ENCODE measurements at regions not wholly inside any gene's neighbourhood (a gene's known extent, or its start where the extent isn't known, plus 50 kb on each side); places are given as distances from the start of the nearest gene placed in this dataset.
"Not testable (repeated sequence)": the region's sequence is repeated elsewhere in the genome, so short reads cannot be mapped to it uniquely, and the experiment has no call there.

DNA sequence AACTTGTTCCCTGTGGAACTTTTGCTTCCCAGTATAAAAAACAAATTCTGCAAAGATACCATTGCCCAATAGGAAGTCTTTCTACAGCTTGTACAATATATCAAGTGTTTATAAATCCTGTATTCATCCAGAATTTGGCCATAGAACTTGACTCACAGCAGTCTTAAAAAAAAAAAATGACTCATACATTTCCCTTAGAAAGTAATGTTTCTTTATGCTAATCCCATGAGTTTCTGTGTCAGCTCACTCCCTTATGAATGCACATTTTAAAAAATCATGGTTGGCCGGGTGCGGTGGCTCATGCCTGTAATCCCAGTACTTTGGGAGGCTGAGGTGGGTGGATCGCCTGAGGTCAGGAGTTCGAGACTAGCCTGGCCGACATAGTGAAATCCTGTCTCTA lies 89.3 kb upstream of the DMRT1 start:
- Histone ChIP-seq H3K4me1 (ENCODE audit: insufficient read depth, low read length, poor library complexity, severe bottlenecking) (peaks cover 30% of the 10 kb centered on the region), H3K9me2 (ENCODE audit: insufficient read depth, low read length) (no peaks in the 10 kb centered on the region), H3K4me3 (ENCODE audit: low read depth, low read length, poor library complexity, severe bottlenecking) (no peak overlapping the region), H4K20me1 (ENCODE audit: insufficient read depth, low read length) (no peaks in the 10 kb centered on the region), H3K27ac (ENCODE audit: low read depth, low read length, poor library complexity, severe bottlenecking) (no peak overlapping the region), H2AFZ (ENCODE audit: low read length) (no peak overlapping the region), H3K9me3 (ENCODE audit: low read length) (no peaks in the 10 kb centered on the region), H3K4me2 (ENCODE audit: low read length) (no peak overlapping the region), H3K36me3 (ENCODE audit: insufficient read depth, low read length) (peaks cover 8% of the 10 kb centered on the region), H3K79me2 (ENCODE audit: insufficient read depth, low read depth, low read length) (no peaks in the 10 kb centered on the region)
- ChIA-PET CTCF (ENCODE audit: unreplicated experiment) (no interaction called here), POLR2A (interaction anchor here (0.7 to 1.0 kb wide), 3 partner anchors 9 to 389 kb away, joined by 3 to 4 read pairs (median 4); no protein-coding TSS in a partner anchor)
- no peak for DNase-seq (ENCODE audit: low spot score)
- BruUV-seq (replicated peaks) = no TSS peak
- TF ChIP-seq EZH2phosphoT487 (IDR thresholded peaks at IDR 0.05; ENCODE audit: borderline replicate concordance, low read depth, low read length) = no peak
- TF ChIP-seq, protein P1, sequence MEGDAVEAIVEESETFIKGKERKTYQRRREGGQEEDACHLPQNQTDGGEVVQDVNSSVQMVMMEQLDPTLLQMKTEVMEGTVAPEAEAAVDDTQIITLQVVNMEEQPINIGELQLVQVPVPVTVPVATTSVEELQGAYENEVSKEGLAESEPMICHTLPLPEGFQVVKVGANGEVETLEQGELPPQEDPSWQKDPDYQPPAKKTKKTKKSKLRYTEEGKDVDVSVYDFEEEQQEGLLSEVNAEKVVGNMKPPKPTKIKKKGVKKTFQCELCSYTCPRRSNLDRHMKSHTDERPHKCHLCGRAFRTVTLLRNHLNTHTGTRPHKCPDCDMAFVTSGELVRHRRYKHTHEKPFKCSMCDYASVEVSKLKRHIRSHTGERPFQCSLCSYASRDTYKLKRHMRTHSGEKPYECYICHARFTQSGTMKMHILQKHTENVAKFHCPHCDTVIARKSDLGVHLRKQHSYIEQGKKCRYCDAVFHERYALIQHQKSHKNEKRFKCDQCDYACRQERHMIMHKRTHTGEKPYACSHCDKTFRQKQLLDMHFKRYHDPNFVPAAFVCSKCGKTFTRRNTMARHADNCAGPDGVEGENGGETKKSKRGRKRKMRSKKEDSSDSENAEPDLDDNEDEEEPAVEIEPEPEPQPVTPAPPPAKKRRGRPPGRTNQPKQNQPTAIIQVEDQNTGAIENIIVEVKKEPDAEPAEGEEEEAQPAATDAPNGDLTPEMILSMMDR (conservative IDR thresholded peaks at IDR 0.05; ENCODE audit: low read length) = no peak
- intact Hi-C loops (cut with micrococcal nuclease; ENCODE audit: unreplicated experiment) = no loop called here

DNA sequence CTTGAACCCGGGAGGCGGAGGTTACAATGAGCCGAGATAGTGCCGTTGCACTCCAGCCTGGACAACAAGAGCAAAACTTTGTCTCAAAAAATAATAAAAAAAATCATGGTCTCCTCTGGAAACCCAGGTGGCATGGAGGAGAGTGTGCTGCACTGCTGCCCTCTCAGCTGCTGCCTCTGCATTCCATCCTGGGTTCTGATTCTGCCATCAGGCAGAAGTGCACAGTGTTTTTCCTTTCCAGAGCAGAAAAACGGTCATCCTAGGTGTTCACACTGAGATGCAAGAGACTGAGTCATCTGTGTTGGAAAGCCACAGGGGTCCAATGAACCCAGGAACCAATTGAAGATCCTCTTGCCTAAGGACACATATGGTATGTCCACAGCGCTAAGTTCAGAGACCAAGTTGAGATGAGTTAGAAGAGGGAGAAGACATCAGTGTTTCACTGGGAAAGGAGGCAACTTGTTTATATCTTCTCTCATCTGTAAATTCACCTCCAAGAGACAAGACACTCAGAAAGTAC lies 88.8 kb upstream of the DMRT1 start:
- intact Hi-C loops (cut with micrococcal nuclease; ENCODE audit: unreplicated experiment) = no loop called here
- DNase-seq (ENCODE audit: low spot score) = no peak
- CTCF ChIA-PET (ENCODE audit: unreplicated experiment) = no interaction called here
- Histone ChIP-seq H3K4me3 (ENCODE audit: low read depth, low read length, poor library complexity, severe bottlenecking) (no peak overlapping the region), H3K79me2 (ENCODE audit: insufficient read depth, low read depth, low read length) (no peaks in the 10 kb centered on the region), H3K27ac (ENCODE audit: low read depth, low read length, poor library complexity, severe bottlenecking) (no peak overlapping the region), H3K9me2 (ENCODE audit: insufficient read depth, low read length) (no peaks in the 10 kb centered on the region), H4K20me1 (ENCODE audit: insufficient read depth, low read length) (no peaks in the 10 kb centered on the region), H3K4me1 (ENCODE audit: insufficient read depth, low read length, poor library complexity, severe bottlenecking) (peaks cover 30% of the 10 kb centered on the region), H3K4me2 (ENCODE audit: low read length) (no peak overlapping the region), H2AFZ (ENCODE audit: low read length) (no peak overlapping the region), H3K9me3 (ENCODE audit: low read length) (no peaks in the 10 kb centered on the region), H3K36me3 (ENCODE audit: insufficient read depth, low read length) (peaks cover 3% of the 10 kb centered on the region)
- BruUV-seq (replicated peaks) = no TSS peak
- no peak for TF ChIP-seq EZH2phosphoT487 (IDR thresholded peaks at IDR 0.05; ENCODE audit: borderline replicate concordance, low read depth, low read length)
- TF ChIP-seq, protein P1 (conservative IDR thresholded peaks at IDR 0.05; ENCODE audit: low read length) = no peak
- POLR2A ChIA-PET = interaction anchor here (0.7 to 1.0 kb wide), 2 partner anchors 9 to 389 kb away, joined by 3 to 4 read pairs; no protein-coding TSS in a partner anchor

DNA sequence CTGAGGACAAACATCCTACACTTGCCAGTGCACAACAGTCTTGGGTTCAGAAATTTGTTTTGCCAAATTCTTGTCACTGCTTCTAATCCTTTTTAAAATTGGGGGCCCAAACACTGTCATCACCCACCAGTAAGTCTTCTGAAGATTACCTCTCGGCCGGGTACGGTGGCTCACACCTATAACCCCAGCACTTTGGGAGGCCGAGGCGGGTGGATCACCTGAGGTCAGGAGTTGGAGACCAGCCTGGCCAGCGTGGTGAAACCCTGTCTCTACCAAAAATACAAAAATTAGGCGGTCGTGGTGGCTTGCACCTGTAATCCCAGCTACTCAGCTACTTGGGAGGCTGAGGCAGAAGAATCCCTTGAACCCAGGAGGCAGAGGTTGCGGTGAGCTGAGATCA lies 87.8 kb upstream of the DMRT1 start:
- intact Hi-C loops (cut with micrococcal nuclease; ENCODE audit: unreplicated experiment); H3K4me3 ChIP-seq (ENCODE audit: low read depth, low read length, poor library complexity, severe bottlenecking); BruUV-seq (replicated peaks); POLR2A ChIA-PET; H3K27ac ChIP-seq (ENCODE audit: low read depth, low read length, poor library complexity, severe bottlenecking); H3K79me2 ChIP-seq (ENCODE audit: insufficient read depth, low read depth, low read length); CTCF ChIA-PET (ENCODE audit: unreplicated experiment); H3K36me3 ChIP-seq (ENCODE audit: insufficient read depth, low read length); DNase-seq (ENCODE audit: low spot score); H2AFZ ChIP-seq (ENCODE audit: low read length); H3K9me3 ChIP-seq (ENCODE audit: low read length); H3K9me2 ChIP-seq (ENCODE audit: insufficient read depth, low read length); H3K4me2 ChIP-seq (ENCODE audit: low read length); H4K20me1 ChIP-seq (ENCODE audit: insufficient read depth, low read length): not testable (repeated sequence)
- H3K4me1 ChIP-seq (ENCODE audit: insufficient read depth, low read length, poor library complexity, severe bottlenecking) = peaks cover 30% of the 10 kb centered on the region

All from OCI-LY7 (cell line).